ENCODE measurements at regions not wholly inside any gene's neighbourhood (a gene's known extent, or its start where the extent isn't known, plus 50 kb on each side); places are given as distances from the start of the nearest gene placed in this dataset.

- TF ChIP-seq, protein P1, sequence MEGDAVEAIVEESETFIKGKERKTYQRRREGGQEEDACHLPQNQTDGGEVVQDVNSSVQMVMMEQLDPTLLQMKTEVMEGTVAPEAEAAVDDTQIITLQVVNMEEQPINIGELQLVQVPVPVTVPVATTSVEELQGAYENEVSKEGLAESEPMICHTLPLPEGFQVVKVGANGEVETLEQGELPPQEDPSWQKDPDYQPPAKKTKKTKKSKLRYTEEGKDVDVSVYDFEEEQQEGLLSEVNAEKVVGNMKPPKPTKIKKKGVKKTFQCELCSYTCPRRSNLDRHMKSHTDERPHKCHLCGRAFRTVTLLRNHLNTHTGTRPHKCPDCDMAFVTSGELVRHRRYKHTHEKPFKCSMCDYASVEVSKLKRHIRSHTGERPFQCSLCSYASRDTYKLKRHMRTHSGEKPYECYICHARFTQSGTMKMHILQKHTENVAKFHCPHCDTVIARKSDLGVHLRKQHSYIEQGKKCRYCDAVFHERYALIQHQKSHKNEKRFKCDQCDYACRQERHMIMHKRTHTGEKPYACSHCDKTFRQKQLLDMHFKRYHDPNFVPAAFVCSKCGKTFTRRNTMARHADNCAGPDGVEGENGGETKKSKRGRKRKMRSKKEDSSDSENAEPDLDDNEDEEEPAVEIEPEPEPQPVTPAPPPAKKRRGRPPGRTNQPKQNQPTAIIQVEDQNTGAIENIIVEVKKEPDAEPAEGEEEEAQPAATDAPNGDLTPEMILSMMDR (IDR thresholded peaks at IDR 0.05; ENCODE audit: borderline replicate concordance, insufficient read depth, low read depth, low read length), result no peak
- no peak overlapping the region for H3K4me3 ChIP-seq (ENCODE audit: low read depth, low read length)
Measured at GRCh38 chr11:116334596-116334995, 438.2 kb downstream of the BUD13 start.

GRCh38 chr11:116333001-116333535 is 439.7 kb downstream of the BUD13 start:
- no peak overlapping the region for H3K4me3 ChIP-seq (ENCODE audit: low read depth, low read length)
- TF ChIP-seq, protein P1 (IDR thresholded peaks at IDR 0.05; ENCODE audit: borderline replicate concordance, insufficient read depth, low read depth, low read length), result no peak

- TF ChIP-seq, protein P1 (IDR thresholded peaks at IDR 0.05; ENCODE audit: borderline replicate concordance, insufficient read depth, low read depth, low read length), result no peak
- H3K4me3 ChIP-seq (ENCODE audit: low read depth, low read length), result no peak overlapping the region
Measured at GRCh38 chr11:116332391-116332790, 440.4 kb downstream of the BUD13 start.

- H3K4me3 ChIP-seq (ENCODE audit: low read depth, low read length), result no peak overlapping the region
- TF ChIP-seq, protein P1 (IDR thresholded peaks at IDR 0.05; ENCODE audit: borderline replicate concordance, insufficient read depth, low read depth, low read length), result no peak
Measured at GRCh38 chr11:116331381-116331780, 441.4 kb downstream of the BUD13 start.

GRCh38 chr11:116330439-116331185 is 442.2 kb downstream of the BUD13 start:
- TF ChIP-seq, protein P1 (IDR thresholded peaks at IDR 0.05; ENCODE audit: borderline replicate concordance, insufficient read depth, low read depth, low read length), result no peak
- H3K4me3 ChIP-seq (ENCODE audit: low read depth, low read length), result no peak overlapping the region

DNA sequence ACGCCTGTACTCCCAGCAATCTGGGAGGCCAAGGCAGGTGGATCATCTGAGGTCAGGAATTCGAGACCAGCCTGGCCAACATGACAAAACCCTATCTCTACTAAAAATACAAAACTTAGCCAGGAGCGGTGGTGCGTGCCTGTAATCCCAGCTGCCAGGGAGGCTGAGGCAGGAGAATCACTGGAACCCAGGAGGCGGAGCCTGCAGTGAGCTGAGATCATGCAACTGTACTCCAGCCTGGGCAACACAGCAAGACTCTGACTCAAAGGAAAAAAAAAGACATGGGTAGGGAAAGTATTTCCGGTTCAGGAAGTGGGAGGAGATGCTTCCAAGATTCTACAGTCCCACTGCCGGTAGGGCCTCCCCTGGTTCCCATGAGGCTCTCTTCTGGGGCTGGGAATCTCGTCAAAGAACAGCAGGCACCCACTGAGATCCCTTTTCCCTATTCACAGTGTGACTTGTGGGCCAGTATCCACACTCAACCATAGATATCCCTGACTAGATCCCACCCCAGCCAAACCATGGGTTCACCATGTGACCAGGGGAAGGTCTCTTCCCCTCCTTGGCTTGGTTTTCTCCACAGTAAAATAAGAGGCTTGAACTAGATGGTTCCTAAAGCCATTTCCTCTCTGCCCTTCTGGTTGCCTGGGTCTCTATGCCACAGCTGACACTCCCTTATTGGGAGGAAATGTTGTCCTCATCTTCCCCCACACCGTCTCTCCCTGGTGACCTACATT is 443.3 kb downstream of the BUD13 start:
- no peak overlapping the region for H3K4me3 ChIP-seq (ENCODE audit: low read depth, low read length)
- TF ChIP-seq, protein P1 (IDR thresholded peaks at IDR 0.05; ENCODE audit: borderline replicate concordance, insufficient read depth, low read depth, low read length), result no peak

Measured in GM12875 (cell line).